Small intestine (tissue), 7 donors: ENCODE measurements at regions not wholly inside any gene's neighbourhood (a gene's known extent, or its start where the extent isn't known, plus 50 kb on each side); places are given as distances from the start of the nearest gene placed in this dataset.

Experiments used
- DNase-seq, 2 donors: peaks; one replicate each; pipeline versions ENCODE4 v3.0.0 to v3.0.0-alpha.2; 2013
- FAIRE-seq: peaks from 2 replicates; lab custom pipeline; 2012; peaks lifted over from hg19 to GRCh38; lab: Jason Lieb, UNC
- H3K27ac ChIP-seq, 3 donors: one replicate each; pipeline ENCODE4 v1.5.1; 2013; ENCODE audit warnings: low read length in 2 of 3, mild to moderate bottlenecking in 2 of 3, control low read depth in 1 of 3, inconsistent platforms in 1 of 3, low read depth in 1 of 3, moderate library complexity in 1 of 3
- H3K27me3 ChIP-seq, 3 donors: one replicate each; pipeline ENCODE4 v1.6.1; 2013; ENCODE audit warnings: low read length in 3 of 3, inconsistent platforms in 1 of 3; ENCODE audit not compliant: control insufficient read depth in 3 of 3, insufficient read depth in 3 of 3
- H3K36me3 ChIP-seq, 3 donors: one replicate each; pipeline ENCODE4 v1.6.1; 2013; ENCODE audit warnings: low read length in 3 of 3, inconsistent platforms in 1 of 3, low read depth in 1 of 3, mild to moderate bottlenecking in 1 of 3, moderate library complexity in 1 of 3; ENCODE audit not compliant: control insufficient read depth in 3 of 3, insufficient read depth in 2 of 3
- H3K4me1 ChIP-seq, 3 donors: one replicate each; pipeline ENCODE4 v1.6.1; 2013; ENCODE audit warnings: low read length in 2 of 3, inconsistent platforms in 1 of 3, low read depth in 1 of 3, mild to moderate bottlenecking in 1 of 3, moderate library complexity in 1 of 3; ENCODE audit not compliant: control insufficient read depth in 3 of 3, insufficient read depth in 2 of 3
- H3K4me3 ChIP-seq, 3 donors: one replicate each; pipeline ENCODE4 v1.5.1; 2013; ENCODE audit warnings: low read length in 3 of 3, control low read depth in 1 of 3, inconsistent platforms in 1 of 3, low read depth in 1 of 3, mild to moderate bottlenecking in 1 of 3, moderate library complexity in 1 of 3
- H3K9me3 ChIP-seq, 2 donors: one replicate each; pipeline ENCODE4 v1.6.1; 2013; ENCODE audit warnings: low read depth in 1 of 2, low read length in 1 of 2; ENCODE audit not compliant: control insufficient read depth in 2 of 2, insufficient read depth in 1 of 2
- WGBS, 3 donors: extraction: QIAGEN DNeasy Blood & Tissue Kit; methylation state at CpG; one replicate each; pipeline ENCODE4 v1.1.7; 2013; 5-methylcytosine and 5-hydroxymethylcytosine counted together
- donor health status: healthy with polysubstance abuse.
- donor health status: control.
- donor health status: control.
- donor health status: Bipolar disorder and iron deficiency.
- donor health status: healthy.

GRCh38 chr1:37270639-37271038 lies 203.7 kb upstream of the ZC3H12A start:
- H3K27ac ChIP-seq: no peak overlapping the region
- H3K36me3 ChIP-seq: no peaks in the 10 kb centered on the region
- DNase-seq (no peak), FAIRE-seq (no peak)
- H3K4me3 ChIP-seq: no peak overlapping the region
- no peaks in the 10 kb centered on the region for H3K4me1 ChIP-seq
- peaks cover 0 to 5% (median 0%) of the 10 kb centered on the region in 3 donors for H3K27me3 ChIP-seq
- H3K9me3 ChIP-seq: no peaks in the 10 kb centered on the region
- WGBS, 3 donors: 37 to 47% (median 37%) methylated on average over 3 of the region's 3 CpGs

- FAIRE-seq: no peak
- H3K4me1 ChIP-seq: no peaks in the 10 kb centered on the region
- no peaks in the 10 kb centered on the region for H3K36me3 ChIP-seq
- 59 to 74% (median 64%) methylated on average over 7 to 8 of the region's 8 CpGs for WGBS, 3 donors
- no peak overlapping the region for H3K4me3 ChIP-seq
- no peak for DNase-seq
- no peak overlapping the region for H3K27ac ChIP-seq
- H3K27me3 ChIP-seq: peaks cover 0 to 7% (median 0%) of the 10 kb centered on the region in 3 donors
- no peaks in the 10 kb centered on the region for H3K9me3 ChIP-seq
Measured at GRCh38 chr1:37272626-37273025, 201.8 kb upstream of the ZC3H12A start.

- Histone ChIP-seq H3K4me1 (no peaks in the 10 kb centered on the region), H3K4me3 (no peak overlapping the region), H3K36me3 (no peaks in the 10 kb centered on the region), H3K27me3 (peaks cover 0 to 7% (median 0%) of the 10 kb centered on the region in 3 donors), H3K9me3 (no peaks in the 10 kb centered on the region), H3K27ac (no peak overlapping the region)
- 54 to 69% (median 61%) methylated on average over 6 to 8 of the region's 8 CpGs for WGBS, 3 donors
- FAIRE-seq: no peak
- DNase-seq: no peak
Measured at GRCh38 chr1:37274486-37274885, 199.9 kb upstream of the ZC3H12A start.

GRCh38 chr1:37274938-37275631 lies 199.3 kb upstream of the ZC3H12A start:
- Histone ChIP-seq H3K27me3 (peaks cover 0 to 7% (median 0%) of the 10 kb centered on the region in 3 donors), H3K36me3 (no peaks in the 10 kb centered on the region), H3K27ac (no peak overlapping the region), H3K9me3 (no peaks in the 10 kb centered on the region), H3K4me1 (no peaks in the 10 kb centered on the region), H3K4me3 (no peak overlapping the region)
- FAIRE-seq: no peak
- 43 to 53% (median 51%) methylated on average over 5 of the region's 5 CpGs for WGBS, 3 donors
- DNase-seq: no peak

GRCh38 chr1:37277366-37277765 lies 197.0 kb upstream of the ZC3H12A start:
- peaks cover 0 to 7% (median 0%) of the 10 kb centered on the region in 3 donors for H3K27me3 ChIP-seq
- WGBS, 3 donors: 51 to 71% (median 66%) methylated on average over 2 of the region's 2 CpGs
- H3K27ac ChIP-seq: no peak overlapping the region
- H3K4me1 ChIP-seq: no peaks in the 10 kb centered on the region
- FAIRE-seq (no peak), DNase-seq (no peak)
- H3K4me3 ChIP-seq: no peak overlapping the region
- no peaks in the 10 kb centered on the region for H3K36me3 ChIP-seq
- H3K9me3 ChIP-seq: peaks cover 0 to 6% of the 10 kb centered on the region in 2 donors

- FAIRE-seq (no peak), DNase-seq (no peak)
- no peaks in the 10 kb centered on the region for H3K36me3 ChIP-seq
- peaks cover 0 to 2% (median 0%) of the 10 kb centered on the region in 3 donors for H3K27me3 ChIP-seq
- peaks cover 0 to 6% of the 10 kb centered on the region in 2 donors for H3K9me3 ChIP-seq
- 53 to 60% (median 53%) methylated on average over 3 of the region's 3 CpGs for WGBS, 3 donors
- no peak overlapping the region for H3K27ac ChIP-seq
- no peak overlapping the region for H3K4me3 ChIP-seq
- no peaks in the 10 kb centered on the region for H3K4me1 ChIP-seq
Measured at GRCh38 chr1:37281354-37281753, 193.0 kb upstream of the ZC3H12A start.

- no peaks in the 10 kb centered on the region for H3K36me3 ChIP-seq
- H3K27ac ChIP-seq: no peak overlapping the region
- peaks cover 0 to 2% (median 0%) of the 10 kb centered on the region in 3 donors for H3K27me3 ChIP-seq
- H3K9me3 ChIP-seq: peaks cover 0 to 6% of the 10 kb centered on the region in 2 donors
- no peak overlapping the region for H3K4me3 ChIP-seq
- DNase-seq: no peak
- no peaks in the 10 kb centered on the region for H3K4me1 ChIP-seq
- no peak for FAIRE-seq
- 65 to 71% (median 66%) methylated on average over 6 of the region's 6 CpGs for WGBS, 3 donors
Measured at GRCh38 chr1:37282764-37283163, 191.6 kb upstream of the ZC3H12A start.

DNA sequence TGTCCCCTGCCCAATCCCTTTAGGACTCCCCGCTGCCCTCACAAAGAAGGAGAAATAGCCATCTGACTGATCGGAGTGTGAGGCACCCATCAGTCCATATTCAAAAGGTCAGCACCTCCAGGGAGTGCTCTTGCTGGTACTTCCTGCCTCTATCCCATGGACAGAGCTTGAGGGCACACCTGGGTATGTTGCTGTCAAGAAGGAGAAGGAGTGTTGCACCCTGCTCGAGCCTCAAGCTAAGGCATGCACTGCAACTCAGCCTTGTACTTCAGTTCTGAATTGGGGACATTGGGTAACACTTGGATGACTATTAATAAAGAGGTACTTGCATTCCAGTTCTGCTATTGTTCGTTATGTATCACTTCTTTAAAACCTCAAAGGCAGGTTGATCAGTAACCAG lies 190.3 kb upstream of the ZC3H12A start:
- H3K4me3 ChIP-seq: no peak overlapping the region
- DNase-seq (no peak), FAIRE-seq (no peak)
- WGBS, 3 donors: 49 to 69% (median 54%) methylated on average over 4 of the region's 4 CpGs
- no peaks in the 10 kb centered on the region for H3K4me1 ChIP-seq
- H3K27me3 ChIP-seq: peaks cover 0 to 2% (median 0%) of the 10 kb centered on the region in 3 donors
- H3K27ac ChIP-seq: no peak overlapping the region
- peaks cover 0 to 6% of the 10 kb centered on the region in 2 donors for H3K9me3 ChIP-seq
- no peaks in the 10 kb centered on the region for H3K36me3 ChIP-seq
